ENCODE measurements at regions not wholly inside any gene's neighbourhood (a gene's known extent, or its start where the extent isn't known, plus 50 kb on each side); places are given as distances from the start of the nearest gene placed in this dataset.

GRCh38 chr9:10961883-10962282 is 349.1 kb upstream of the PTPRD start:
- TF ChIP-seq POLR2A (IDR thresholded peaks at IDR 0.05) (no peak), CTCF (IDR thresholded peaks at IDR 0.05) (no peak), POLR2AphosphoS5 (IDR thresholded peaks at IDR 0.05; ENCODE audit: insufficient read depth in 1 of 2, low read depth in 1 of 2) (no peak)

Measured in vagina (tissue), 2 donors.